RWPE2 (cell line): ENCODE measurements at regions not wholly inside any gene's neighbourhood (a gene's known extent, or its start where the extent isn't known, plus 50 kb on each side); places are given as distances from the start of the nearest gene placed in this dataset.

Experiments used
- ATAC-seq: fragments of 200-7000 bp; cut with Tn5 transposase; 3 replicates; pipeline ENCODE4 v1.9.1; 2021; ENCODE audit warnings: low read depth
- DNase-seq: peaks from one replicate; pipeline ENCODE4 v3.0.0-alpha.2; 2020; ENCODE audit warnings: low spot score
- H3K27ac ChIP-seq: fragments of 450-650 bp; 2 replicates; pipeline ENCODE4 v1.5.1; 2017; ENCODE audit warnings: mild to moderate bottlenecking; ENCODE audit not compliant: poor library complexity, severe bottlenecking
- H3K27me3 ChIP-seq: fragments of 250-450 bp; sonication (Bioruptor Pico); 2 replicates; pipeline ENCODE4 v1.5.1; 2021; ENCODE audit warnings: mild to moderate bottlenecking, moderate library complexity; ENCODE audit not compliant: insufficient read depth, poor library complexity, severe bottlenecking
- H3K36me3 ChIP-seq: fragments of 250-450 bp; sonication (Bioruptor Pico); 2 replicates; pipeline ENCODE4 v1.5.1; 2020; ENCODE audit warnings: low read depth, mild to moderate bottlenecking, moderate library complexity
- H3K4me1 ChIP-seq: fragments of 250-450 bp; sonication (Bioruptor Pico); 2 replicates; pipeline ENCODE4 v1.5.1; 2021; ENCODE audit warnings: mild to moderate bottlenecking, moderate library complexity; ENCODE audit not compliant: insufficient read depth, poor library complexity, severe bottlenecking
- H3K4me3 ChIP-seq: fragments of 250-450 bp; sonication (Bioruptor Pico); 2 replicates; pipeline ENCODE4 v1.5.1; 2021; ENCODE audit warnings: mild to moderate bottlenecking, moderate library complexity; ENCODE audit not compliant: severe bottlenecking
- H3K9me3 ChIP-seq: fragments of 250-450 bp; sonication (Bioruptor Pico); 2 replicates; pipeline ENCODE4 v1.5.1; 2021; ENCODE audit warnings: mild to moderate bottlenecking, moderate library complexity; ENCODE audit not compliant: severe bottlenecking
- CTCF ChIP-seq: fragments of 450-650 bp; IDR thresholded peaks from one replicate; pipeline ENCODE4 v1.5.1; 2017; ENCODE audit warnings: mild to moderate bottlenecking, moderate library complexity; ENCODE audit not compliant: poor library complexity, severe bottlenecking

GRCh38 chr9:104416470-104416869 lies 87.6 kb upstream of the OR13F1 start:
- Histone ChIP-seq H3K9me3 (peaks cover 3% of the 10 kb centered on the region), H3K27me3 (no peaks in the 10 kb centered on the region), H3K27ac (no peak overlapping the region), H3K36me3 (no peaks in the 10 kb centered on the region), H3K4me1 (no peaks in the 10 kb centered on the region), H3K4me3 (no peak overlapping the region)
- ATAC-seq: no peak
- no peak for DNase-seq
- TF ChIP-seq CTCF: no peak

GRCh38 chr9:104417296-104417695 lies 86.8 kb upstream of the OR13F1 start:
- no peak for ATAC-seq
- no peak overlapping the region for H3K4me3 ChIP-seq
- DNase-seq: no peak
- no peaks in the 10 kb centered on the region for H3K27me3 ChIP-seq
- H3K9me3 ChIP-seq: peaks cover under 1% of the 10 kb centered on the region
- no peaks in the 10 kb centered on the region for H3K36me3 ChIP-seq
- H3K27ac ChIP-seq: no peak overlapping the region
- no peak for TF ChIP-seq CTCF
- no peaks in the 10 kb centered on the region for H3K4me1 ChIP-seq

GRCh38 chr9:104429031-104429546 lies 75.0 kb upstream of the OR13F1 start:
- no peak for ATAC-seq

GRCh38 chr9:104435059-104435458 lies 69.0 kb upstream of the OR13F1 start:
- H3K27me3 ChIP-seq: no peaks in the 10 kb centered on the region
- H3K4me3 ChIP-seq: no peak overlapping the region
- ATAC-seq (no peak), DNase-seq (no peak)
- no peaks in the 10 kb centered on the region for H3K9me3 ChIP-seq
- H3K36me3 ChIP-seq: no peaks in the 10 kb centered on the region
- no peak for TF ChIP-seq CTCF
- H3K27ac ChIP-seq: no peak overlapping the region
- H3K4me1 ChIP-seq: no peaks in the 10 kb centered on the region

More at GRCh38 chr9:104429031-104429546, 75.0 kb upstream of the OR13F1 start:
- no peaks in the 10 kb centered on the region for H3K9me3 ChIP-seq
- DNase-seq: peak; percentile 13
- no peaks in the 10 kb centered on the region for H3K27me3 ChIP-seq
- no peak overlapping the region for H3K4me3 ChIP-seq
- TF ChIP-seq CTCF: no peak
- no peaks in the 10 kb centered on the region for H3K4me1 ChIP-seq
- H3K27ac ChIP-seq: no peak overlapping the region
- H3K36me3 ChIP-seq: no peaks in the 10 kb centered on the region

GRCh38 chr9:104448036-104448435 lies 56.0 kb upstream of the OR13F1 start:
- TF ChIP-seq CTCF: no peak
- Histone ChIP-seq H3K4me1 (no peaks in the 10 kb centered on the region), H3K9me3 (no peaks in the 10 kb centered on the region), H3K27me3 (no peaks in the 10 kb centered on the region), H3K27ac (no peak overlapping the region), H3K36me3 (no peaks in the 10 kb centered on the region), H3K4me3 (no peak overlapping the region)
- ATAC-seq (no peak), DNase-seq (no peak)
